ENCODE measurements at regions not wholly inside any gene's neighbourhood (a gene's known extent, or its start where the extent isn't known, plus 50 kb on each side); places are given as distances from the start of the nearest gene placed in this dataset.

GRCh38 chr3:76456322-76456721 lies 583.6 kb upstream of the ROBO2 start:
- Histone ChIP-seq H3K36me3 (no peaks in the 10 kb centered on the region), H3K4me1 (no peaks in the 10 kb centered on the region), H3K4me3 (no peak overlapping the region), H3K27me3 (no peaks in the 10 kb centered on the region), H3K27ac (no peak overlapping the region), H3K9me3 (peaks cover 0 to 29% (median 6%) of the 10 kb centered on the region in 4 donors)
- no peak for DNase-seq
- TF ChIP-seq CTCF (IDR thresholded peaks at IDR 0.05) = no peak
- no peak for TF ChIP-seq POLR2AphosphoS5 (IDR thresholded peaks at IDR 0.05)
- TF ChIP-seq EP300 (IDR thresholded peaks at IDR 0.05) = no peak
- no peak for TF ChIP-seq POLR2A (IDR thresholded peaks at IDR 0.05)
- intact Hi-C loops (cut with DNase I; ENCODE audit: low total_unique reads) = no loop called here
- 85 to 94% (median 90%) methylated on average over 3 of the region's 3 CpGs for WGBS, 5 donors

GRCh38 chr3:76463501-76463900 lies 576.4 kb upstream of the ROBO2 start:
- 78 to 90% (median 82%) methylated on average over 4 of the region's 4 CpGs for WGBS, 5 donors
- TF ChIP-seq POLR2AphosphoS5 (IDR thresholded peaks at IDR 0.05) (no peak), CTCF (IDR thresholded peaks at IDR 0.05) (no peak), POLR2A (IDR thresholded peaks at IDR 0.05) (no peak), EP300 (IDR thresholded peaks at IDR 0.05) (no peak)
- H3K4me1 ChIP-seq = no peaks in the 10 kb centered on the region
- H3K4me3 ChIP-seq = no peak overlapping the region
- no peak overlapping the region for H3K27ac ChIP-seq
- H3K9me3 ChIP-seq = peaks cover 0 to 10% (median 2%) of the 10 kb centered on the region in 4 donors
- intact Hi-C loops (cut with DNase I; ENCODE audit: low total_unique reads) = no loop called here
- H3K36me3 ChIP-seq = no peaks in the 10 kb centered on the region
- H3K27me3 ChIP-seq = no peaks in the 10 kb centered on the region
- DNase-seq = no peak

GRCh38 chr3:76470285-76470684 lies 569.6 kb upstream of the ROBO2 start:
- WGBS, 5 donors = 72 to 88% (median 80%) methylated on average over 2 of the region's 2 CpGs
- H3K36me3 ChIP-seq = no peaks in the 10 kb centered on the region
- H3K4me3 ChIP-seq = no peak overlapping the region
- H3K4me1 ChIP-seq = no peaks in the 10 kb centered on the region
- H3K27me3 ChIP-seq = no peaks in the 10 kb centered on the region
- peaks cover 0 to 5% (median 0%) of the 10 kb centered on the region in 4 donors for H3K9me3 ChIP-seq
- intact Hi-C loops (cut with DNase I; ENCODE audit: low total_unique reads) = no loop called here
- no peak for DNase-seq
- TF ChIP-seq POLR2AphosphoS5 (IDR thresholded peaks at IDR 0.05) = no peak
- no peak for TF ChIP-seq POLR2A (IDR thresholded peaks at IDR 0.05)
- TF ChIP-seq CTCF (IDR thresholded peaks at IDR 0.05) = no peak
- no peak for TF ChIP-seq EP300 (IDR thresholded peaks at IDR 0.05)
- no peak overlapping the region for H3K27ac ChIP-seq

- H3K4me1 ChIP-seq = no peaks in the 10 kb centered on the region
- H3K9me3 ChIP-seq = peaks cover 0 to 5% (median 0%) of the 10 kb centered on the region in 4 donors
- no peaks in the 10 kb centered on the region for H3K36me3 ChIP-seq
- intact Hi-C loops (cut with DNase I; ENCODE audit: low total_unique reads) = no loop called here
- WGBS, 5 donors = 73 to 78% (median 77%) methylated on average over 9 of the region's 9 CpGs
- no peak overlapping the region for H3K27ac ChIP-seq
- no peak for TF ChIP-seq POLR2A (IDR thresholded peaks at IDR 0.05)
- TF ChIP-seq EP300 (IDR thresholded peaks at IDR 0.05) = no peak
- TF ChIP-seq CTCF (IDR thresholded peaks at IDR 0.05) = no peak
- TF ChIP-seq POLR2AphosphoS5 (IDR thresholded peaks at IDR 0.05) = no peak
- no peak overlapping the region for H3K4me3 ChIP-seq
- no peaks in the 10 kb centered on the region for H3K27me3 ChIP-seq
- no peak for DNase-seq
These were observed 565.3 kb upstream of the ROBO2 start for GRCh38 chr3:76474632-76475031.

Measured in stomach (tissue), 8 donors.